Trophoblast cell (in vitro differentiated cells and primary cell): ENCODE measurements at regions not wholly inside any gene's neighbourhood (a gene's known extent, or its start where the extent isn't known, plus 50 kb on each side); places are given as distances from the start of the nearest gene placed in this dataset.
"Not testable (repeated sequence)": the region's sequence is repeated elsewhere in the genome, so short reads cannot be mapped to it uniquely, and the experiment has no call there.

Experiments used
- DNase-seq, 2 donors: peaks; one replicate each; pipeline ENCODE4 v3.0.0-alpha.2; 2016
- H2AFZ ChIP-seq: 2 replicates; pipeline ENCODE4 v1.6.1; 2013; ENCODE audit warnings: low read length, moderate library complexity, mild to moderate bottlenecking; ENCODE audit not compliant: insufficient read depth, poor library complexity
- H2AK5ac ChIP-seq: 2 replicates; pipeline ENCODE4 v1.6.1; 2013; ENCODE audit warnings: mild to moderate bottlenecking, low read length
- H2BK120ac ChIP-seq: 2 replicates; pipeline ENCODE4 v1.6.1; 2013; ENCODE audit warnings: low read length, mild to moderate bottlenecking, moderate library complexity; ENCODE audit not compliant: insufficient read depth, poor library complexity
- H2BK12ac ChIP-seq: 2 replicates; pipeline ENCODE4 v1.6.1; 2013; ENCODE audit warnings: mild to moderate bottlenecking, low read length, moderate library complexity
- H2BK5ac ChIP-seq: 2 replicates; pipeline ENCODE4 v1.6.1; 2013; ENCODE audit warnings: low read length, low read depth, moderate library complexity, mild to moderate bottlenecking; ENCODE audit not compliant: poor library complexity
- H3K14ac ChIP-seq: 2 replicates; pipeline ENCODE4 v1.6.1; 2013; ENCODE audit warnings: mild to moderate bottlenecking, low read length
- H3K18ac ChIP-seq: 2 replicates; pipeline ENCODE4 v1.6.1; 2013; ENCODE audit warnings: mild to moderate bottlenecking, low read length
- H3K23ac ChIP-seq: 2 replicates; pipeline ENCODE4 v1.6.1; 2013; ENCODE audit warnings: low read length
- H3K27ac ChIP-seq: 2 replicates; pipeline ENCODE4 v1.5.1; 2013; ENCODE audit warnings: low read depth, mild to moderate bottlenecking, inconsistent platforms, low read length, moderate library complexity
- H3K27me3 ChIP-seq: 2 replicates; pipeline ENCODE4 v1.6.1; 2013; ENCODE audit warnings: inconsistent platforms, mild to moderate bottlenecking, low read length, moderate library complexity; ENCODE audit not compliant: insufficient read depth
- H3K36me3 ChIP-seq, 2 experiments: 1 replicate in 1 of 2; 2 replicates in 1 of 2; pipeline ENCODE4 v1.6.1; 2013; ENCODE audit warnings: low read length in 2 of 2, mild to moderate bottlenecking in 2 of 2, moderate library complexity in 1 of 2; ENCODE audit not compliant: insufficient read depth in 2 of 2, control insufficient read depth in 1 of 2
- H3K4ac ChIP-seq: 2 replicates; pipeline ENCODE4 v1.6.1; 2013; ENCODE audit warnings: low read depth, mild to moderate bottlenecking, low read length, moderate library complexity
- H3K4me1 ChIP-seq, 2 experiments: 1 replicate in 1 of 2; 2 replicates in 1 of 2; pipeline ENCODE4 v1.6.1; 2013; ENCODE audit warnings: low read length in 2 of 2, mild to moderate bottlenecking in 2 of 2, moderate library complexity in 1 of 2; ENCODE audit not compliant: insufficient read depth in 2 of 2, control insufficient read depth in 1 of 2
- H3K4me2 ChIP-seq: 2 replicates; pipeline ENCODE4 v1.6.1; 2013; ENCODE audit warnings: inconsistent platforms, mild to moderate bottlenecking, low read length, moderate library complexity
- H3K4me3 ChIP-seq: 2 replicates; pipeline ENCODE4 v1.5.1; 2013; ENCODE audit warnings: mild to moderate bottlenecking, low read depth, low read length, inconsistent platforms
- H3K79me1 ChIP-seq: one replicate; pipeline ENCODE4 v1.6.1; 2013; ENCODE audit warnings: low read length
- H3K79me2 ChIP-seq: 2 replicates; pipeline ENCODE4 v1.6.1; 2013; ENCODE audit warnings: low read length, mild to moderate bottlenecking; ENCODE audit not compliant: control insufficient read depth, insufficient read depth, poor library complexity
- H3K9ac ChIP-seq: 2 replicates; pipeline ENCODE4 v1.6.1; 2013; ENCODE audit warnings: mild to moderate bottlenecking, low read length
- H3K9me3 ChIP-seq: 2 replicates; pipeline ENCODE4 v1.6.1; 2013; ENCODE audit warnings: low read depth, mild to moderate bottlenecking, control low read depth, inconsistent platforms, low read length; ENCODE audit not compliant: insufficient read depth
- H4K12ac ChIP-seq: 2 replicates; pipeline ENCODE4 v1.6.1; 2013; ENCODE audit warnings: low read depth, mild to moderate bottlenecking, low read length, moderate library complexity
- H4K8ac ChIP-seq: 2 replicates; pipeline ENCODE4 v1.6.1; 2013; ENCODE audit warnings: low read depth, mild to moderate bottlenecking, low read length, moderate library complexity
- H4K91ac ChIP-seq: one replicate; pipeline ENCODE4 v1.6.1; 2013; ENCODE audit warnings: low read depth, mild to moderate bottlenecking, low read length, moderate library complexity
- WGBS: extraction: QIAGEN DNeasy Blood & Tissue Kit; methylation state at CpG from one replicate; pipeline ENCODE4 v1.1.7; 2013; ENCODE audit warnings: missing lambda C conversion rate; ENCODE audit not compliant: insufficient read length, insufficient coverage; ENCODE audit errors: extremely low coverage; 5-methylcytosine and 5-hydroxymethylcytosine counted together

- not testable (repeated sequence) for H2BK120ac ChIP-seq, H4K12ac ChIP-seq, H2BK12ac ChIP-seq, DNase-seq, H3K14ac ChIP-seq, H3K27ac ChIP-seq, H3K79me1 ChIP-seq, H4K91ac ChIP-seq, H3K9ac ChIP-seq, H3K4me1 ChIP-seq, H3K4me3 ChIP-seq, H4K8ac ChIP-seq, H2AFZ ChIP-seq, H3K36me3 ChIP-seq, H3K9me3 ChIP-seq, H3K23ac ChIP-seq, H3K18ac ChIP-seq, H3K4me2 ChIP-seq, H3K79me2 ChIP-seq, H3K4ac ChIP-seq, H2AK5ac ChIP-seq, H2BK5ac ChIP-seq, H3K27me3 ChIP-seq
These were observed 149.4 kb downstream of the SYT15 start for GRCh38 chr10:46728359-46728758.

GRCh38 chr10:46730729-46731128 lies 151.8 kb downstream of the SYT15 start:
- H3K36me3 ChIP-seq, H3K79me1 ChIP-seq, H2AK5ac ChIP-seq, H3K27ac ChIP-seq, H2BK120ac ChIP-seq, H2AFZ ChIP-seq, H3K23ac ChIP-seq, H3K79me2 ChIP-seq, H3K9ac ChIP-seq, H3K4me2 ChIP-seq, H3K4me1 ChIP-seq, H3K27me3 ChIP-seq, H3K18ac ChIP-seq, H3K14ac ChIP-seq, H4K8ac ChIP-seq, DNase-seq, H4K91ac ChIP-seq, H3K4me3 ChIP-seq, H3K4ac ChIP-seq, H4K12ac ChIP-seq, H2BK5ac ChIP-seq, H3K9me3 ChIP-seq, H2BK12ac ChIP-seq: not testable (repeated sequence)
- WGBS, result no CpG with 5 or more reads among the region's 3 CpGs

GRCh38 chr10:46733635-46734261 lies 154.8 kb downstream of the SYT15 start:
- not testable (repeated sequence) for H3K79me2 ChIP-seq, H3K27ac ChIP-seq, H3K27me3 ChIP-seq, H3K79me1 ChIP-seq, H3K9ac ChIP-seq, H3K23ac ChIP-seq, H3K36me3 ChIP-seq, H3K4me1 ChIP-seq, H4K8ac ChIP-seq, H3K4me3 ChIP-seq, H2BK120ac ChIP-seq, H2AK5ac ChIP-seq, H3K18ac ChIP-seq, H2AFZ ChIP-seq, H2BK5ac ChIP-seq, H3K4ac ChIP-seq, H3K14ac ChIP-seq, H3K4me2 ChIP-seq, H4K91ac ChIP-seq, H4K12ac ChIP-seq, H3K9me3 ChIP-seq, DNase-seq, H2BK12ac ChIP-seq
- no CpG with 5 or more reads among the region's 1 CpG for WGBS

- not testable (repeated sequence) for H3K36me3 ChIP-seq, H3K9ac ChIP-seq, H4K8ac ChIP-seq, H2BK12ac ChIP-seq, H3K4me1 ChIP-seq, H4K91ac ChIP-seq, H2AK5ac ChIP-seq, DNase-seq, H3K4ac ChIP-seq, H3K4me2 ChIP-seq, H3K14ac ChIP-seq, H3K9me3 ChIP-seq, H3K79me2 ChIP-seq, H3K27me3 ChIP-seq, H3K23ac ChIP-seq, H3K18ac ChIP-seq, H2AFZ ChIP-seq, H4K12ac ChIP-seq, H2BK5ac ChIP-seq, H2BK120ac ChIP-seq, H3K79me1 ChIP-seq, H3K27ac ChIP-seq, H3K4me3 ChIP-seq
These were observed 155.3 kb downstream of the SYT15 start for GRCh38 chr10:46734262-46734642.
